GM13976 (cell line): ENCODE measurements at regions not wholly inside any gene's neighbourhood (a gene's known extent, or its start where the extent isn't known, plus 50 kb on each side); places are given as distances from the start of the nearest gene placed in this dataset.

Experiments
- DNase-seq: peaks from one replicate; pipeline ENCODE4 v3.0.0; 2012; ENCODE audit warnings: low spot score
- in situ Hi-C: fragments of 300-500 bp; cut with MboI; formaldehyde crosslinking; loops from one replicate; pipeline ENCODE4 v1.12.0; 2022; ENCODE audit warnings: low sequenced_read_pairs, mixed read lengths, inconsistent platforms; ENCODE audit not compliant: unreplicated experiment
- TF ChIP-seq, protein P1 (sequence below): IDR thresholded peaks from 2 replicates; pipeline ENCODE4 v1.5.1; 2012; ENCODE audit warnings: borderline replicate concordance, mild to moderate bottlenecking; ENCODE audit not compliant: insufficient read depth; ENCODE audit errors: extremely low read depth, missing control alignments, control extremely low read depth

- peak; percentile 54 for DNase-seq
- in situ Hi-C loops = no loop called here
- TF ChIP-seq, protein P1, sequence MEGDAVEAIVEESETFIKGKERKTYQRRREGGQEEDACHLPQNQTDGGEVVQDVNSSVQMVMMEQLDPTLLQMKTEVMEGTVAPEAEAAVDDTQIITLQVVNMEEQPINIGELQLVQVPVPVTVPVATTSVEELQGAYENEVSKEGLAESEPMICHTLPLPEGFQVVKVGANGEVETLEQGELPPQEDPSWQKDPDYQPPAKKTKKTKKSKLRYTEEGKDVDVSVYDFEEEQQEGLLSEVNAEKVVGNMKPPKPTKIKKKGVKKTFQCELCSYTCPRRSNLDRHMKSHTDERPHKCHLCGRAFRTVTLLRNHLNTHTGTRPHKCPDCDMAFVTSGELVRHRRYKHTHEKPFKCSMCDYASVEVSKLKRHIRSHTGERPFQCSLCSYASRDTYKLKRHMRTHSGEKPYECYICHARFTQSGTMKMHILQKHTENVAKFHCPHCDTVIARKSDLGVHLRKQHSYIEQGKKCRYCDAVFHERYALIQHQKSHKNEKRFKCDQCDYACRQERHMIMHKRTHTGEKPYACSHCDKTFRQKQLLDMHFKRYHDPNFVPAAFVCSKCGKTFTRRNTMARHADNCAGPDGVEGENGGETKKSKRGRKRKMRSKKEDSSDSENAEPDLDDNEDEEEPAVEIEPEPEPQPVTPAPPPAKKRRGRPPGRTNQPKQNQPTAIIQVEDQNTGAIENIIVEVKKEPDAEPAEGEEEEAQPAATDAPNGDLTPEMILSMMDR = no peak
These were observed 68.8 kb downstream of the UTRN start for GRCh38 chr6:144353871-144354314.

- no peak for DNase-seq
- TF ChIP-seq, protein P1 = no peak
- in situ Hi-C loops = no loop called here
These were observed 74.6 kb downstream of the UTRN start for GRCh38 chr6:144359783-144360182.

DNA sequence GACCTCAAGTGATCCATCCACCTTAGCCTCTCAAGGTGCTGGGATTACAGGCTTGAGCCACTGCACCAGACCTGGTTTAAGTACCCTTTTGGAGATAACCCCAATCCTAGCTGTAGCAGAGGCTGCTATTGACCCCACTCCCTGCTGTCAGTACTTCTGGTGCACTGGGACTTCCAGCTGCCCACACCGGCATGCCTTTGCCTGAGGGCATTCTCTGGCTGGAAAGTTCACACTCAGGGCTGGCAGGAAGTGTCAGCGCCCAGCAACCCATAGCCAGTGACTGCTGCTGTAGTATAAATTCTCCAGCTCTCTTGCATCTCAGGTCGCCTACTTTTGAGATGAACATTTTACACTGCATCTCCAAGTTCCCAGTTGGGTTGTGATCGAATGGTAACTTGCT is 75.3 kb downstream of the UTRN start:
- TF ChIP-seq, protein P1 = no peak
- in situ Hi-C loops = no loop called here
- DNase-seq = no peak

- in situ Hi-C loops = no loop called here
- TF ChIP-seq, protein P1 = no peak
- DNase-seq = no peak
These were observed 75.9 kb downstream of the UTRN start for GRCh38 chr6:144361016-144361415.

- in situ Hi-C loops = no loop called here
- TF ChIP-seq, protein P1 = no peak
- no peak for DNase-seq
These were observed 77.2 kb downstream of the UTRN start for GRCh38 chr6:144362042-144363018.

DNA sequence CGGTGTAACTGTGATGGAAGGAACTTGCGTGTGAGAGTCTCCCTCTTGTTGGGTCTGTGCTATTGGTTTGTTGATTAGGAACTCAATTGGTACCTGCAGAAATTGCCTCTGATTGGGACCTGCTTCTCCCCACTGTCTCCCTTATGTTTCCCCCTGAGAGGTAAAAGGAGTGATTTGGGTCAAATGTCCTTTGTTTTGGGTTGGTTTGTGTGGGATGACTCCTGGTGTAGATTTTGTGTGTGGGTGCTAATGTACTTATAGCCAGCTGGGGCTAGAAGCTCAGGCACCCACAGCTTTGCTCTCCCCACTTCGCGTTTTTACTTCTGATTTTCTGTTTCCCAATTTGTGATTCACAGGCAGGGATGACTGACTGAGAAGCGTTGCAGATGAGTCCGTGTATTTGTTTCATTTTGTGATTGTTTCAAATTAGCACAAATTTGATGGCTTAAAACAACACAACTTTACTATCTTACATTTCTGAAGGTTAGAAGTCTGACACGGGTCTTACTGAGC is 79.1 kb downstream of the UTRN start:
- TF ChIP-seq, protein P1 = no peak
- no peak for DNase-seq

More for the DNA sequence above, 79.1 kb downstream of the UTRN start:
- in situ Hi-C loops = no loop called here
